GM12878 (cell line): ENCODE measurements at regions not wholly inside any gene's neighbourhood (a gene's known extent, or its start where the extent isn't known, plus 50 kb on each side); places are given as distances from the start of the nearest gene placed in this dataset.

ENCODE experiments used
- CHD2 ChIP-seq: IDR thresholded peaks from 2 replicates; pipeline ENCODE4 v1.6.1; 2011; ENCODE audit warnings: low read depth, low read length, improper control_type of control experiment, borderline replicate concordance
- IKZF1 ChIP-seq: fragments of 450-650 bp; conservative IDR thresholded peaks from 2 replicates; pipeline ENCODE4 v1.6.1; 2017; ENCODE audit warnings: antibody characterized with exemption, mild to moderate bottlenecking
- MEF2A ChIP-seq: IDR thresholded peaks from 2 replicates; pipeline ENCODE4 v1.6.1; 2011; ENCODE audit warnings: low read depth, mild to moderate bottlenecking, low read length, moderate library complexity; ENCODE audit not compliant: insufficient read depth
- MEF2B ChIP-seq: fragments of 450-650 bp; IDR thresholded peaks from 2 replicates; pipeline ENCODE4 v1.6.1; 2018; ENCODE audit warnings: mild to moderate bottlenecking, moderate library complexity; ENCODE audit not compliant: partially characterized antibody, poor library complexity, severe bottlenecking
- MTA3 ChIP-seq: IDR thresholded peaks from 2 replicates; pipeline ENCODE4 v1.6.1; 2012; ENCODE audit warnings: low read length, inconsistent platforms, borderline replicate concordance
- POU2F2 ChIP-seq: IDR thresholded peaks from 3 replicates; pipeline ENCODE4 v1.6.1; 2011; ENCODE audit warnings: low read depth, mild to moderate bottlenecking, low read length, borderline replicate concordance
- ZNF384 ChIP-seq: IDR thresholded peaks from 2 replicates; pipeline ENCODE4 v1.6.1; 2012; ENCODE audit warnings: low read depth, mild to moderate bottlenecking, low read length, improper control_type of control experiment, borderline replicate concordance
- TF ChIP-seq, protein P1 (sequence below): fragments of 450-650 bp; IDR thresholded peaks from 2 replicates; pipeline ENCODE4 v1.6.1; 2017; ENCODE audit warnings: antibody characterized with exemption, mild to moderate bottlenecking, moderate library complexity
- TF ChIP-seq, protein P2 (sequence below): IDR thresholded peaks from 2 replicates; pipeline ENCODE4 v1.6.1; 2012; ENCODE audit warnings: improper control_type of control experiment, low read depth, low read length; ENCODE audit not compliant: insufficient replicate concordance

DNA sequence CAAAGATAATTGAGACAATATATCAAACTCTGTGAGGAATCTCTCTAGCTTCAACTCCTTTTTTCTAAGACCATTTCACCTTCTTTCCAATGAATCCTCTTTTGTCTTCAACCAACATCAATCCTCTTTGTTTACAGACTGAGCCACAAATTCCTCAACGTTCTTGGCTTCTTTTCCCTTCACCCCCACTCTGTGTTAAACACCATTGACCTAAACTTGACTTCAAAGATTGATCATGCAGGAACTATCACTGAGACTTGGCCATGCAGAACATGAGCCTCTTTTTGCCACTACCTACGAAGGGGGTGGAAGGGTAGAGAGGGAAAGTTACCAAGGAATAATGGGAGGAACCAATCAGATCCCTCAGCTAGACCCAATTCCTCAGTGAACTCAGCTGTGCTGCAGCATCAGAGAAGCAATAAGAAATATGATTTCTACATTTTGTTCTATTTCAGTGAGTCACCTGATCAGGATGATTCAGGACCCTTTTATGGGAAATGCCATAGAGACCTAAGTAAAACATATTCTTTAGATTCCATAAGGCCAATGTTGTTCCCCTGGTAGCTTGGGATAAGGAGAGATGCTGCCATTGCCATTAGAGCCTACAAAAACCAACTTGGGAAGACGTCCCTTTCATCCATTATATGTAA is 187.7 kb upstream of the RGMB start (continued):
- TF ChIP-seq, protein P1, sequence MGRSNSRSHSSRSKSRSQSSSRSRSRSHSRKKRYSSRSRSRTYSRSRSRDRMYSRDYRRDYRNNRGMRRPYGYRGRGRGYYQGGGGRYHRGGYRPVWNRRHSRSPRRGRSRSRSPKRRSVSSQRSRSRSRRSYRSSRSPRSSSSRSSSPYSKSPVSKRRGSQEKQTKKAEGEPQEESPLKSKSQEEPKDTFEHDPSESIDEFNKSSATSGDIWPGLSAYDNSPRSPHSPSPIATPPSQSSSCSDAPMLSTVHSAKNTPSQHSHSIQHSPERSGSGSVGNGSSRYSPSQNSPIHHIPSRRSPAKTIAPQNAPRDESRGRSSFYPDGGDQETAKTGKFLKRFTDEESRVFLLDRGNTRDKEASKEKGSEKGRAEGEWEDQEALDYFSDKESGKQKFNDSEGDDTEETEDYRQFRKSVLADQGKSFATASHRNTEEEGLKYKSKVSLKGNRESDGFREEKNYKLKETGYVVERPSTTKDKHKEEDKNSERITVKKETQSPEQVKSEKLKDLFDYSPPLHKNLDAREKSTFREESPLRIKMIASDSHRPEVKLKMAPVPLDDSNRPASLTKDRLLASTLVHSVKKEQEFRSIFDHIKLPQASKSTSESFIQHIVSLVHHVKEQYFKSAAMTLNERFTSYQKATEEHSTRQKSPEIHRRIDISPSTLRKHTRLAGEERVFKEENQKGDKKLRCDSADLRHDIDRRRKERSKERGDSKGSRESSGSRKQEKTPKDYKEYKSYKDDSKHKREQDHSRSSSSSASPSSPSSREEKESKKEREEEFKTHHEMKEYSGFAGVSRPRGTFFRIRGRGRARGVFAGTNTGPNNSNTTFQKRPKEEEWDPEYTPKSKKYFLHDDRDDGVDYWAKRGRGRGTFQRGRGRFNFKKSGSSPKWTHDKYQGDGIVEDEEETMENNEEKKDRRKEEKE, result no peak
- TF ChIP-seq IKZF1 (no peak), ZNF384 (no peak), POU2F2 (no peak), CHD2 (no peak), MEF2A (no peak), MTA3 (no peak), MEF2B (no peak)
- TF ChIP-seq, protein P2, sequence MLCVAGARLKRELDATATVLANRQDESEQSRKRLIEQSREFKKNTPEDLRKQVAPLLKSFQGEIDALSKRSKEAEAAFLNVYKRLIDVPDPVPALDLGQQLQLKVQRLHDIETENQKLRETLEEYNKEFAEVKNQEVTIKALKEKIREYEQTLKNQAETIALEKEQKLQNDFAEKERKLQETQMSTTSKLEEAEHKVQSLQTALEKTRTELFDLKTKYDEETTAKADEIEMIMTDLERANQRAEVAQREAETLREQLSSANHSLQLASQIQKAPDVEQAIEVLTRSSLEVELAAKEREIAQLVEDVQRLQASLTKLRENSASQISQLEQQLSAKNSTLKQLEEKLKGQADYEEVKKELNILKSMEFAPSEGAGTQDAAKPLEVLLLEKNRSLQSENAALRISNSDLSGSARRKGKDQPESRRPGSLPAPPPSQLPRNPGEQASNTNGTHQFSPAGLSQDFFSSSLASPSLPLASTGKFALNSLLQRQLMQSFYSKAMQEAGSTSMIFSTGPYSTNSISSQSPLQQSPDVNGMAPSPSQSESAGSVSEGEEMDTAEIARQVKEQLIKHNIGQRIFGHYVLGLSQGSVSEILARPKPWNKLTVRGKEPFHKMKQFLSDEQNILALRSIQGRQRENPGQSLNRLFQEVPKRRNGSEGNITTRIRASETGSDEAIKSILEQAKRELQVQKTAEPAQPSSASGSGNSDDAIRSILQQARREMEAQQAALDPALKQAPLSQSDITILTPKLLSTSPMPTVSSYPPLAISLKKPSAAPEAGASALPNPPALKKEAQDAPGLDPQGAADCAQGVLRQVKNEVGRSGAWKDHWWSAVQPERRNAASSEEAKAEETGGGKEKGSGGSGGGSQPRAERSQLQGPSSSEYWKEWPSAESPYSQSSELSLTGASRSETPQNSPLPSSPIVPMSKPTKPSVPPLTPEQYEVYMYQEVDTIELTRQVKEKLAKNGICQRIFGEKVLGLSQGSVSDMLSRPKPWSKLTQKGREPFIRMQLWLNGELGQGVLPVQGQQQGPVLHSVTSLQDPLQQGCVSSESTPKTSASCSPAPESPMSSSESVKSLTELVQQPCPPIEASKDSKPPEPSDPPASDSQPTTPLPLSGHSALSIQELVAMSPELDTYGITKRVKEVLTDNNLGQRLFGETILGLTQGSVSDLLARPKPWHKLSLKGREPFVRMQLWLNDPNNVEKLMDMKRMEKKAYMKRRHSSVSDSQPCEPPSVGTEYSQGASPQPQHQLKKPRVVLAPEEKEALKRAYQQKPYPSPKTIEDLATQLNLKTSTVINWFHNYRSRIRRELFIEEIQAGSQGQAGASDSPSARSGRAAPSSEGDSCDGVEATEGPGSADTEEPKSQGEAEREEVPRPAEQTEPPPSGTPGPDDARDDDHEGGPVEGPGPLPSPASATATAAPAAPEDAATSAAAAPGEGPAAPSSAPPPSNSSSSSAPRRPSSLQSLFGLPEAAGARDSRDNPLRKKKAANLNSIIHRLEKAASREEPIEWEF, result no peak
- TF ChIP-seq, all 136 proteins: peak for 0
